K562 (cell line): ENCODE measurements at regions not wholly inside any gene's neighbourhood (a gene's known extent, or its start where the extent isn't known, plus 50 kb on each side); places are given as distances from the start of the nearest gene placed in this dataset.
"Not testable (repeated sequence)": the region's sequence is repeated elsewhere in the genome, so short reads cannot be mapped to it uniquely, and the experiment has no call there.

ENCODE experiments used
- ATAC-seq: fragments of 200-7000 bp; cut with Tn5 transposase; 3 replicates; pipeline ENCODE4 v1.9.1; 2020; ENCODE audit warnings: moderate library complexity
- BruUV-seq: library from RNA; stranded (reverse); fragments of 400-500 nt; replicated peaks from 2 replicates; lab custom pipeline; 2021; lab: Mats Ljungman, UMichigan
- CTCF ChIA-PET: fragments of 300-600 bp; formaldehyde crosslinking; extraction: SDS; loops from one replicate; lab custom pipeline; 2021; ENCODE audit warnings: low intra/inter-chr PET ratio; lab: Yijun Ruan, JAX
- POLR2A ChIA-PET: fragments of 300-600, 350-650 bp; sonication (Branson Sonifier 250); formaldehyde crosslinking; extraction: SDS; loops from one replicate; lab custom pipeline; 2021; ENCODE audit warnings: antibody characterized with exemption, inconsistent platforms; lab: Yijun Ruan, JAX
- DNase-seq, 4 experiments: peaks; one replicate each; pipeline versions ENCODE4 v3.0.0 to v3.0.0-alpha.2; 2011 to 2018; ENCODE audit warnings: low spot score in 3 of 4, mixed read lengths in 3 of 4; ENCODE audit errors: extremely low read depth in 1 of 4
- FAIRE-seq: peaks from 2 replicates; lab custom pipeline; 2011; peaks lifted over from hg19 to GRCh38; lab: Jason Lieb, UNC
- H2AFZ ChIP-seq: 2 replicates; pipeline ENCODE4 v1.6.0; 2011; ENCODE audit warnings: low read depth, low read length, control low read depth, inconsistent platforms
- H3K27ac ChIP-seq: fragments of 200-600 bp; 3 replicates; pipeline ENCODE4 v1.8.0; 2011; ENCODE audit warnings: low read depth, mild to moderate bottlenecking, control low read depth, inconsistent platforms, low read length, moderate library complexity, mixed read lengths; ENCODE audit errors: extremely low read depth
- H3K27me3 ChIP-seq, 2 experiments: fragments of 300-600 bp in 1 of 2; 2 replicates in 1 of 2; 3 replicates in 1 of 2; pipeline versions ENCODE4 v1.6.0 to v1.8.0; 2011; ENCODE audit warnings: inconsistent platforms in 2 of 2, low read length in 2 of 2, mild to moderate bottlenecking in 1 of 2, mixed read lengths in 1 of 2, moderate library complexity in 1 of 2; ENCODE audit not compliant: control insufficient read depth in 2 of 2, insufficient read depth in 2 of 2
- H3K36me3 ChIP-seq: fragments of 300-600 bp; 3 replicates; pipeline ENCODE4 v1.8.0; 2011; ENCODE audit warnings: mild to moderate bottlenecking, low read length, inconsistent platforms; ENCODE audit not compliant: control insufficient read depth, insufficient read depth
- H3K4me1 ChIP-seq, 2 experiments: fragments of 200-600 bp in 1 of 2; replicated peaks in 1 of 2; 2 replicates in 1 of 2; 3 replicates in 1 of 2; pipeline versions ENCODE4 v1.5.1 to v1.8.0; 2011; ENCODE audit warnings: inconsistent platforms in 2 of 2, low read length in 2 of 2, mild to moderate bottlenecking in 1 of 2, mixed read lengths in 1 of 2, moderate library complexity in 1 of 2; ENCODE audit not compliant: control insufficient read depth in 2 of 2, insufficient read depth in 2 of 2
- H3K4me2 ChIP-seq: 2 replicates; pipeline ENCODE4 v1.6.1; 2011; ENCODE audit warnings: low read length, control low read depth, inconsistent platforms, mixed read lengths; ENCODE audit not compliant: insufficient read depth
- H3K4me3 ChIP-seq: fragments of 200-600 bp; sonication (generic), shearing (Covaris generic); 2 replicates; pipeline ENCODE4 v1.5.1; 2016; ENCODE audit warnings: control low read depth, inconsistent platforms
- H3K79me2 ChIP-seq: fragments of 200-600 bp; 3 replicates; pipeline ENCODE4 v1.8.0; 2011; ENCODE audit warnings: low read length, inconsistent platforms; ENCODE audit not compliant: control insufficient read depth, insufficient read depth
- H3K9ac ChIP-seq, 2 experiments: 2 replicates each; pipeline versions ENCODE4 v1.6.0 to v1.6.1; 2011; ENCODE audit warnings: low read depth in 2 of 2, low read length in 2 of 2, control low read depth in 1 of 2, inconsistent platforms in 1 of 2, mild to moderate bottlenecking in 1 of 2, mixed read lengths in 1 of 2; ENCODE audit not compliant: insufficient read depth in 1 of 2
- H3K9me1 ChIP-seq: one replicate; pipeline ENCODE4 v1.6.0; 2011; ENCODE audit warnings: inconsistent platforms, mild to moderate bottlenecking, low read length, moderate library complexity; ENCODE audit not compliant: control insufficient read depth, insufficient read depth
- H3K9me3 ChIP-seq: replicated peaks from 2 replicates; pipeline ENCODE4 v1.5.1; 2011; ENCODE audit warnings: low read depth, low read length, inconsistent platforms; ENCODE audit not compliant: control insufficient read depth, insufficient read depth
- H4K20me1 ChIP-seq: replicated peaks from 2 replicates; pipeline ENCODE4 v1.6.1; 2011; ENCODE audit warnings: low read length, inconsistent platforms, mixed read lengths; ENCODE audit not compliant: control insufficient read depth, insufficient read depth
- CHD2 ChIP-seq: IDR thresholded peaks from 2 replicates; pipeline ENCODE4 v1.6.1; 2011; ENCODE audit warnings: low read depth, low read length
- ETV5 ChIP-seq: sonication (generic); formaldehyde crosslinking; IDR thresholded peaks from 2 replicates; pipeline ENCODE4 v1.4.0; 2020; ENCODE audit warnings: low read depth, mild to moderate bottlenecking, missing genetic modification reagents
- HNRNPUL1 ChIP-seq: fragments of 200-400 bp; formaldehyde crosslinking; IDR thresholded peaks from 2 replicates; pipeline ENCODE4 v1.6.1; 2017; ENCODE audit warnings: low read length
- ILK ChIP-seq: fragments of 450-650 bp; IDR thresholded peaks from 2 replicates; pipeline ENCODE4 v1.6.1; 2016; ENCODE audit warnings: missing genetic modification characterization, low read depth, mild to moderate bottlenecking, missing compliant biosample characterization, moderate library complexity, borderline replicate concordance
- KAT7 ChIP-seq: sonication (generic); formaldehyde crosslinking; IDR thresholded peaks from 2 replicates; pipeline ENCODE4 v1.8.0; 2022; ENCODE audit warnings: missing genetic modification reagents, mild to moderate bottlenecking, borderline replicate concordance
- MED1 ChIP-seq: sonication (generic); formaldehyde crosslinking; IDR thresholded peaks from 2 replicates; pipeline ENCODE4 v1.8.1; 2023; ENCODE audit warnings: missing genetic modification reagents, borderline replicate concordance
- SAFB ChIP-seq: fragments of 200-400 bp; formaldehyde crosslinking; IDR thresholded peaks from 2 replicates; pipeline ENCODE4 v1.6.1; 2017; ENCODE audit warnings: low read depth, low read length, borderline replicate concordance
- ZFPM2 ChIP-seq: fragments of 250-450 bp; sonication (Bioruptor Pico); IDR thresholded peaks from 2 replicates; pipeline ENCODE4 v1.5.1; 2022; ENCODE audit warnings: mild to moderate bottlenecking
- ZNF668 ChIP-seq: fragments of 250-450 bp; sonication (Bioruptor Pico); IDR thresholded peaks from 2 replicates; pipeline ENCODE4 v1.8.0; 2022; ENCODE audit warnings: mild to moderate bottlenecking, inconsistent platforms
- ZSCAN32 ChIP-seq: fragments of 450-650 bp; formaldehyde crosslinking; IDR thresholded peaks from 2 replicates; pipeline ENCODE4 v1.4.0; 2020; ENCODE audit warnings: mild to moderate bottlenecking, moderate library complexity
- WGBS: fragments of 100-300 bp; shearing (Covaris generic); methylation state at CpG from one replicate; pipeline ENCODE4 v1.1.6; 2016; ENCODE audit warnings: low coverage, mixed read lengths; ENCODE audit not compliant: insufficient coverage; ENCODE audit errors: missing lambda C conversion rate; 5-methylcytosine and 5-hydroxymethylcytosine counted together
- in situ Hi-C: fragments of 300-500 bp; cut with MboI; formaldehyde crosslinking; loops from 4 replicates; pipeline ENCODE4 v1.15.0; 2018; ENCODE audit warnings: inconsistent platforms, mixed read lengths
- intact Hi-C: fragments of 100-400 bp; cut with micrococcal nuclease; formaldehyde crosslinking; loops from 2 replicates; pipeline ENCODE4 v1.14.2; 2022

GRCh38 chr6:126724821-126725220 is 384.9 kb downstream of the CENPW start:
- no TSS peak for BruUV-seq

GRCh38 chr6:126726454-126726853 is 386.5 kb downstream of the CENPW start:
- ATAC-seq, H3K9me1 ChIP-seq, H3K4me1 ChIP-seq, H4K20me1 ChIP-seq, H3K27ac ChIP-seq, CTCF ChIA-PET, intact Hi-C loops, H3K4me3 ChIP-seq, DNase-seq, H3K36me3 ChIP-seq, H2AFZ ChIP-seq, BruUV-seq, H3K9ac ChIP-seq, H3K79me2 ChIP-seq, POLR2A ChIA-PET, FAIRE-seq, H3K27me3 ChIP-seq, H3K9me3 ChIP-seq, H3K4me2 ChIP-seq, in situ Hi-C loops: not testable (repeated sequence)
- WGBS, result 0% methylated on average over 7 of the region's 7 CpGs

More at GRCh38 chr6:126724821-126725220, 384.9 kb downstream of the CENPW start:
- Histone ChIP-seq H3K36me3 (no peaks in the 10 kb centered on the region), H3K4me1 (no peaks in the 10 kb centered on the region), H3K4me3 (no peak overlapping the region), H3K9ac (no peak overlapping the region), H4K20me1 (no peaks in the 10 kb centered on the region), H3K27ac (no peak overlapping the region), H3K79me2 (no peaks in the 10 kb centered on the region), H3K4me2 (no peak overlapping the region), H2AFZ (no peak overlapping the region), H3K9me1 (no peaks in the 10 kb centered on the region), H3K9me3 (0 out of 2 replicates have a peak, but pooled peaks cover 2% of the 10 kb centered on the region), H3K27me3 (no peaks in the 10 kb centered on the region)
- in situ Hi-C loops (no loop called here), intact Hi-C loops (no loop called here)
- no peak for ATAC-seq
- 0% methylated on average over 2 of the region's 2 CpGs for WGBS
- no peak for TF ChIP-seq ZFPM2
- no peak for TF ChIP-seq SAFB
- no peak for TF ChIP-seq ZNF668 (CRISPR knock-in tag)
- no peak for TF ChIP-seq MED1
- TF ChIP-seq ILK, result no peak
- TF ChIP-seq ETV5, result no peak
- TF ChIP-seq CHD2, result no peak
- no peak for TF ChIP-seq ZSCAN32 (CRISPR knock-in tag)
- TF ChIP-seq HNRNPUL1, result no peak
- no peak for TF ChIP-seq KAT7 (CRISPR knock-in tag)
- FAIRE-seq, result no peak
- POLR2A ChIA-PET, result no interaction called here
- CTCF ChIA-PET, result no interaction called here
- DNase-seq, result no peak
